ENCODE measurements at regions not wholly inside any gene's neighbourhood (a gene's known extent, or its start where the extent isn't known, plus 50 kb on each side); places are given as distances from the start of the nearest gene placed in this dataset.
"Not testable (repeated sequence)": the region's sequence is repeated elsewhere in the genome, so short reads cannot be mapped to it uniquely, and the experiment has no call there.

DNA sequence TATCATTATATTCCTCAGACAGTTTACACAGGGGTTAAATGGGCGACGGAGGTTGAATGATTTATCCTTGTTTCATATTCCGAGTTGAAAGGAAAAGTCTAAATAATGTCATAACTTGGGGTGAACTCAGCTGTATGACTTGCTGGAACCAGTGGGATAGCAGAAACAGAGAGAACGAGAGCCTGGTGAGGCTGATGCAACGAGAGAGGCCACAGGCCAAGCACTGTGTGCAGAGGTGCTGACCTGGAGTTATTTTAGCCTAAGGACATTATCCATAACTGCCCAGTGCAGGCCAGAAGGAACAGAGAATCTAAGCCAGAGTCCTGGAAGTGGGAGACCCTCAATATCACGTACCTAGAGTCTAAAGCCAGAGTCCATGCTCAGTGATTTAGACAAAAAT is 394.9 kb downstream of the MAFB start:
- DNase-seq (ENCODE audit: extremely low spot score, insufficient read length, low read depth) (no peak), FAIRE-seq (no peak)

- DNase-seq (ENCODE audit: extremely low spot score, insufficient read length, low read depth) (no peak), FAIRE-seq (no peak)
Measured at GRCh38 chr20:40293740-40294139, 395.3 kb downstream of the MAFB start.

DNA sequence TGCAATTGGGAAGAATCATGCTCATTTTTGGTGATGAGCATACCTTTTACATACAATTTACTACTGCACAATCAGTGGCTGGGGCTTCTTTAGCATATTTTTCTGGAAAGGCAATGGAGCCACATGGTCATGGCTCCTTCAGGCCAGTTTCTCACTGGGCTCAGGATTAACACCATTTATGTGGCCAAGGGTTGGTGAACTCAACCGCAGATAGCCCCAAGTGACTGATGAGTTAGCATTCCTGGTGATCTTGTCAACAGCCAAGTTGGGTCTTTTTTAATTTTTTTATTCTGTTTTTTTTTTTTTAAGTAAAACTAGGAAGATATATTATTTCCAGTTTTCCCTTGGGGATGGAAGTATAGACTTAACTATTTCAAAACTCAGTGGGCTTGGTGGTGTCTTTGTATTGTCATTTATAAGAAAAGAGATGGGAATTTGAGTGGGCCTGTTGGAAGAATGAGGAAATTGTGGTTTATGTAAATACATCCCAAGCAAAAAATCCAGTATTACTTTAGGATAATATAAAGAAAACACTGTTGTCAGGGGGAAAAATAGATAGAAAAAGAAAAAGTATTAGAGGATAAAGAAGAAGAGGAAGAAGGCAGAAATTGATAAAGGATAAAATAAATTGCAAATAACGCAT is 397.4 kb downstream of the MAFB start:
- FAIRE-seq (no peak), DNase-seq (ENCODE audit: extremely low spot score, insufficient read length, low read depth) (no peak)

DNA sequence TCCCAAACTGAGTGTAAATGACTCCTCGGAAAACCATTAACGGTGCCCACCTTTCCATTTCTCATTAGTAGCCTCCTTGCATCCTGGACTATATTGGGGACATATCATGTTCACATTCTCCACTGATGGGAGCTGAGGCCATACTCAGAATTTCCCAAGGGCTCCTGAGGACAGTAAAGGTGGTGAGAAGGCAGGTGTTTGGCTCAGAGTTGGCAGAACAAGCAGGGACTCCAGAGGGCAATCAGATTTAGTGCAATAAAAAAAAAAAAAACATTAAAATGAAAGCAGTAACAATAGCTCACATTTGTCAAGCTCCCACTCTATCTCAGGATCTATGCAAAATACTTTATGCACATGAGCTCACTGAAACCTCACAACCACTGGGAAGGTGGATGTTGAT is 401.4 kb downstream of the MAFB start:
- no peak for DNase-seq (ENCODE audit: extremely low spot score, insufficient read length, low read depth)
- no peak for FAIRE-seq

- DNase-seq (ENCODE audit: extremely low spot score, insufficient read length, low read depth) (no peak), FAIRE-seq (no peak)
Measured at GRCh38 chr20:40286975-40287531, 402.0 kb downstream of the MAFB start.

GRCh38 chr20:40284611-40285010 is 404.4 kb downstream of the MAFB start:
- FAIRE-seq (no peak), DNase-seq (ENCODE audit: extremely low spot score, insufficient read length, low read depth) (no peak)

- DNase-seq (ENCODE audit: extremely low spot score, insufficient read length, low read depth) (no peak), FAIRE-seq (no peak)
Measured at GRCh38 chr20:40283689-40284088, 405.3 kb downstream of the MAFB start.

GRCh38 chr20:40282941-40283340 is 406.1 kb downstream of the MAFB start:
- FAIRE-seq (no peak), DNase-seq (ENCODE audit: extremely low spot score, insufficient read length, low read depth) (no peak)

- DNase-seq (ENCODE audit: extremely low spot score, insufficient read length, low read depth) (no peak), FAIRE-seq (no peak)
Measured at GRCh38 chr20:40282541-40282940, 406.5 kb downstream of the MAFB start.

DNA sequence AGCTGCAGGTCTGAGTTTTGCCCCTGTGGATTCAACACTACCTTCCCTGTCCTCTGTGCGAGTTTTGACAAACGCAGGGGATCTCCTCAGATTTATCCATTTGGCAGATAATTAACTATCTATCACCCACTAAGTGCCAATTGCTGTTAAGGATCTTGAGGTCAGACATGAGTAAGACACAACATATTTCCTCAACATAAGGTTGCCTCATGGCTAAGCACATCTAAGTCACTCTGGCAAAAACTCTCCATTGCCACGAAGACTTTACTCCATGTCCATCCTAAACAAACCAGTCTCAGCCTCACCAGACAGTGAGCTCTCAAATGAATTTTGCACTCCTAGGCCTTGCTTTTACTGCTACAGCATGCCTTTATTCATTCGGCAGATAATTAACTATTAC is 408.4 kb downstream of the MAFB start:
- DNase-seq (ENCODE audit: extremely low spot score, insufficient read length, low read depth) (no peak), FAIRE-seq (no peak)

DNA sequence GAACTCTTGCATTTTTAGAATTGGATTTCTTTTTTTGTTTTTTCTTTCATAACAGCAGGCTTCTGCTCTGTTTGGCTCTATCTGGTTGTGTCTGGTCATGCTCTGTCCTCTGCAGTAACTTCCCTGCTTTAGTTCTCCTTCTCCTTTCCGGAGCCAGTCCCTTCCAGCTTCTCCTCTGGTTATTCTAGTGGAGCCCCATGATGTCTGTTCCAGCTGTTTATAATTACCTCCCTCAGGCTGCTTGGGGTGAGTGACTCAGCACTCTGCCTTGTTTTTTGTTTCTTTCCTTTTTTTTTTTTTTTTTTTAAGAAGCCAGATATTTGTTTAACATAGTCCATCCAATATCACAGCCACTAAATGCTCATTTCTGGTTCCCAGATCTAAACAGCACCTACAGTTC is 409.6 kb downstream of the MAFB start:
- FAIRE-seq (no peak), DNase-seq (ENCODE audit: extremely low spot score, insufficient read length, low read depth) (no peak)

GRCh38 chr20:40278673-40279072 is 410.4 kb downstream of the MAFB start:
- DNase-seq (ENCODE audit: extremely low spot score, insufficient read length, low read depth) (no peak), FAIRE-seq (no peak)

- no peak for DNase-seq (ENCODE audit: extremely low spot score, insufficient read length, low read depth)
Measured at GRCh38 chr20:40276301-40276700, 412.7 kb downstream of the MAFB start.

DNA sequence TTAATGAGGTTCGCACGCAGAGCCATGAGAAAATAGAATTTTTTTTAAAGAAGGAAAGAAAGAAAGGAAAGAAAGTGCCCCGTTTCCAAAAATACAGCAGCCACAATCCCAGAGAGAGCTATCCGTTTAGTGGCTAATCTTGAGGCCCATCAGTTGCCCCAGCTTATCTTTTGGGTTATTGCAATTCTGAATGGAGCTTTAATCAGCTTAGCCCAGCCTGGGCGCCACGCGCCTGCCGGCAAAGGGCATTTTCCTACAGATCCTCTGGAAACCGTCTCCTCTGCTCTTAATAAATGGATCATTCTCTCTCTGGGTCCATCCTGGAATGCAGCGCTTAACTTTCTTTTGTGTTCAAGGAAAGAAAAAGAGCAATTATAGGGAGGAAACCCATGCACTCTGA is 413.3 kb downstream of the MAFB start:
- FAIRE-seq (no peak), DNase-seq (ENCODE audit: extremely low spot score, insufficient read length, low read depth) (no peak)

More at GRCh38 chr20:40276301-40276700, 412.7 kb downstream of the MAFB start:
- FAIRE-seq = no peak

DNA sequence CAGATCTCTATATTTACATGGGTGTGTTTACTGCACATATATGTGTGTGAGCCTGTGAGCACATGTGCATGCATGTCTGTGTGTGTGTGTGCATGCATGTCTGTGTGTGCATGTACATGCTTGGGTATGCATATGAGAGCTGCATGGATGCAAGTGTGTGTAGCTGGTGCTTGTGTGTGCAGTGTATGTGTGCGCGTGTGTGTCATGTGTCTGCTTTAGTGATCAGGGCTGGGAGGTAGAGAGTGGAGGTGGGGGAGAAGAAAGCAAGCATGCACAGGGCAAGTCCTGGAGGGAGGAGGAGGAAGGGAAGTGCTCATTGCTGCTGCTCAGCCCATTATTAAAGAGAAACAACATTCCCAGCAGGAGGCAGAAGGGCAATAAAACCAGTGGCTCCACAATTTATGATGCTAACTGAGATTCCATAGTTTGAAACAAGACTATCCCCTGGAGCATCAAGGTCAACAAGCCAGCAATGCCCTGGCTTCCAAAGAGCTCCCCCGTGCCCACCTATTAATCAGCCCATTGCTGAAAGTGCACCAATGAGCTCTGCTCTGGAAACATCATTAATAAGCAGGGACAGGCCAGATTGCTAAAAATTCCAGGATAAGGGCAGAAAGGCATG is 414.0 kb downstream of the MAFB start:
- DNase-seq (ENCODE audit: extremely low spot score, insufficient read length, low read depth) (no peak), FAIRE-seq (no peak)

DNA sequence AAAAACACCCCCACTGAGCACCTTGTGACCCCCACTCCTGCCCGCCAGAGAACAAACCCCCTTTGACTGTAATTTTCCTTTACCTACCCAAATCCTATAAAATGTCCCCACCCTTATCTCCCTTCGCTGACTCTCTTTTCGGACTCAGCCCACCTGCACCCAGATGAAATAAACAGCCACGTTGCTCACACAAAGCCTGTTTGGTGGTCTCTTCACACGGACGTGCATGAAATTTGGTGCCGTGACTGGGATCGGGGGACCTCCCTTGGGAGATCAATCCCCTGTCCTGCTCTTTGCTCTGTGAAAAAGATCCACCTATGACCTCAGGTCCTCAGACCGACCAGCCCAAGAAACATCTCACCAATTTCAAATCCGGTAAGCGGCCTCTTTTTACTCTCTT is 419.8 kb downstream of the MAFB start:
- FAIRE-seq; DNase-seq (ENCODE audit: extremely low spot score, insufficient read length, low read depth): not testable (repeated sequence)

DNA sequence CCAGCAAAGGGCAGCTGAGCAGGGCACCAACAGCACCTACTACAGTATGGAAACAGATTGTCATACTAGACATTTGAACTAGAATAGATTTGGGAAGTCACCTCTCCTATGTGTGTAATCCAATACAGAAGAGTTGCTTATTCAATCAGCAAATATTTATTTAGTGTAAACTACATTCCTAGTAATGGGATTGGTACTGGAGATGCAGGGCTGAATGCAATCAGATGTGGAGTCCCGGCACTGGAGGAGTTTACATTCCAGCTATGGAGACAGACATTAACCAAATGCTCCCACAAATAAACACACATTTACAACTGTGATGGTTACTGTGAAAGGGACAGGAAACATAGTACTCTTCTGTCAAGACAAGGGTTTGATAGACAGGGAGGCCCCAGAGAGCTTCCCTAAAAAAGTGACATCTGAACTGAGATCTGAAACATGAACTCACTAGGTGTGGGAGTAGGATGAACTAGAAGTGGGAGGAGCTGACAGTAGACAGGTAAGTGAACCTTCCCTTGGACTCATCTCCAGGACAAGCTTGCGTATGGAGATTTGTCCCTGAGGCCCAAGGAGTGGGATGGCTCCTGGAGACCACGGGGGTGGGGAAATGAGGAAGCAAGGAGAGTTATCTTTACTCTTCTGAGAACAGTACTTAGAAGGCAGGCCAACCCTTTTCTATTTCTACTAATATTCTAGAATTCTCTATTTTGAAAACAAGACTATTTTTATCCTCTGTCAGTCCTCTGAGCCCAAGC is 420.5 kb downstream of the MAFB start:
- FAIRE-seq = no peak

DNA sequence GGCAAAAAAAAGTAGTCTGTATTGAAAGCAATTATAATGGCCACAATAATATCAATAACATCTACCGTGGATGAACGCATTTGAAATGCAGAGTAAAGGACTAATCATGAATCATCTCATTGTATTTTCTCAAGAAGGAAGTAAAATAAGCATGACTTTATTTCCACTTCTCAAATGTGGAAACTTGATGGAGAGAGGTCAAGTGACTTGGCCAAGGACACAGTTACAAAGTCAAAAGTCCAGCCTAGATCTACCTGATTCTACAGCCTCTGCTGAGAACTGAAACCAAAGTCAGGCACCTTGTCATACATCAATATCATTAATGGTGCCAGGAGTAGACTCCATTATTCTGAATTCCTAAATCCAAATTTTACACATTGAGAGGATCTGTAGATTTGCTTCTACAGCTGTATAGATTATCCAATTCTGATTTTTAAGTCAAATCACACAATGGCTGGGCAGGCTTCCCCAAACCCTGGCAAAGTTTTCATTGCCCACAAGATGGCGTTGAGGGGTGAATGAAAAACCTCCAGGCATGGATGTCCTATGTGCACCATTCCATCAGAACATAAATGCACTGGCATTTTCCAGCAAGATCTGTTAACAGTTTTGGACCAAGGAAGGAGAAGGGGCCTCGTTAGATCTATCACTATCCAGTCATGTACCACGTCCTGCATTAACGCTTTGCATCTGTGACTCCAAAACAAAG is 423.1 kb downstream of the MAFB start:
- DNase-seq (ENCODE audit: extremely low spot score, insufficient read length, low read depth) (no peak), FAIRE-seq (no peak)

More for the DNA sequence above, 420.5 kb downstream of the MAFB start:
- DNase-seq (ENCODE audit: extremely low spot score, insufficient read length, low read depth) = no peak

DNA sequence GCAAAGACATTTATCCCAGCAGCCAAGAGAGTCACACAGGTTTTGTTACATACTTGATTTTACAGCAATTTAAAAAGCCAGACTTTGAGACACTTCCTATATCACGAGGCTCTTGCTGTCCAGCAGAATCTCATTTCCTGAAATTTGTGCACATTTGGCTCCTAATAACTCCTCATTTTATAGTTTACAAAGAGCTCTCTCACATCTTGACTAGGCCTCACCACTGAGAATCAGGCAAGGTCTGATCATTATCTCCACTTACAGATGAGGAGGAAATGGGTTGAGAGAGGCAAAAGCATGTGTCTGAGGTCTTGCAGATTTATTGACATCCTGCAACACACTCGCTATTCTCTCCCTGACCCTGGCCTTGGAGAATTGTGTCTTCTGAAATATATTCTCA is 426.8 kb downstream of the MAFB start:
- DNase-seq (ENCODE audit: extremely low spot score, insufficient read length, low read depth) = no peak
- FAIRE-seq = no peak

GRCh38 chr20:40258931-40259330 is 430.1 kb downstream of the MAFB start:
- no peak for DNase-seq (ENCODE audit: extremely low spot score, insufficient read length, low read depth)
- no peak for FAIRE-seq

Measured in GM18507 (cell line).